GM23338 (cell line): ENCODE measurements at regions not wholly inside any gene's neighbourhood (a gene's known extent, or its start where the extent isn't known, plus 50 kb on each side); places are given as distances from the start of the nearest gene placed in this dataset.

Experiments
- ATAC-seq: fragments of 200-7000 bp; cut with Tn5 transposase; 3 replicates; pipeline ENCODE4 v1.9.1; 2020
- DNase-seq: peaks from one replicate; pipeline ENCODE4 v3.0.0-alpha.2; 2015; ENCODE audit warnings: low spot score
- H2AFZ ChIP-seq: fragments of 200-600 bp; sonication (generic); 2 replicates; pipeline ENCODE4 v1.8.0; 2016; ENCODE audit warnings: antibody characterized with exemption, mild to moderate bottlenecking, moderate library complexity
- H3F3A ChIP-seq: fragments of 200-600 bp; sonication (generic); replicated peaks from 2 replicates; pipeline ENCODE4 v1.8.0; 2017; ENCODE audit warnings: antibody characterized with exemption, mixed run types, low read depth
- H3K27ac ChIP-seq: fragments of 200-600 bp; sonication (generic); 2 replicates; pipeline ENCODE4 v1.6.1; 2016; ENCODE audit warnings: low read depth
- H3K27me3 ChIP-seq: fragments of 200-600 bp; sonication (generic); 2 replicates; pipeline ENCODE4 v1.8.0; 2016; ENCODE audit warnings: mild to moderate bottlenecking, mixed run types, moderate library complexity; ENCODE audit not compliant: insufficient read depth
- H3K36me3 ChIP-seq: fragments of 200-600 bp; sonication (generic); 2 replicates; pipeline ENCODE4 v1.8.0; 2016; ENCODE audit warnings: mild to moderate bottlenecking; ENCODE audit not compliant: insufficient read depth
- H3K4me1 ChIP-seq: fragments of 200-600 bp; sonication (generic); 2 replicates; pipeline ENCODE4 v1.8.0; 2016; ENCODE audit warnings: mild to moderate bottlenecking, moderate library complexity; ENCODE audit not compliant: insufficient read depth
- H3K4me2 ChIP-seq: fragments of 200-600 bp; sonication (generic); 2 replicates; pipeline ENCODE4 v1.7.1; 2017; ENCODE audit warnings: mixed run types
- H3K4me3 ChIP-seq: fragments of 200-600 bp; sonication (generic); 2 replicates; pipeline ENCODE4 v1.6.1; 2016; ENCODE audit warnings: mixed run types
- H3K79me2 ChIP-seq: fragments of 200-600 bp; sonication (generic); replicated peaks from 2 replicates; pipeline ENCODE4 v1.8.0; 2017; ENCODE audit warnings: mild to moderate bottlenecking; ENCODE audit not compliant: insufficient read depth
- H3K9me2 ChIP-seq: fragments of 200-600 bp; sonication (generic); 2 replicates; pipeline ENCODE4 v1.8.0; 2017; ENCODE audit not compliant: insufficient read depth
- H4K20me1 ChIP-seq: fragments of 200-600 bp; sonication (generic); replicated peaks from 2 replicates; pipeline ENCODE4 v1.8.0; 2017; ENCODE audit warnings: mild to moderate bottlenecking; ENCODE audit not compliant: insufficient read depth
- H3K27ac Mint-ChIP-seq: 2 replicates; pipeline ENCODE4 v1.8.0; 2020; ENCODE audit warnings: inconsistent platforms, mild to moderate bottlenecking, moderate library complexity, mixed read lengths
- H3K27me3 Mint-ChIP-seq: 3 replicates; pipeline ENCODE4 v1.8.0; 2022; ENCODE audit warnings: low read depth, mild to moderate bottlenecking, moderate library complexity, mixed read lengths, inconsistent platforms; ENCODE audit not compliant: insufficient read depth, poor library complexity
- H3K36me3 Mint-ChIP-seq: 3 replicates; pipeline ENCODE4 v1.8.0; 2021; ENCODE audit warnings: low read depth, mild to moderate bottlenecking, inconsistent platforms, moderate library complexity, mixed read lengths
- H3K4me1 Mint-ChIP-seq: 3 replicates; pipeline ENCODE4 v1.8.0; 2020; ENCODE audit warnings: mild to moderate bottlenecking, inconsistent platforms, mixed read lengths
- H3K4me3 Mint-ChIP-seq: 3 replicates; pipeline ENCODE4 v1.8.0; 2021; ENCODE audit warnings: moderate library complexity, mild to moderate bottlenecking, inconsistent platforms, mixed read lengths
- H3K9me3 Mint-ChIP-seq: 3 replicates; pipeline ENCODE4 v1.8.0; 2020; ENCODE audit warnings: moderate library complexity, mild to moderate bottlenecking, inconsistent platforms, mixed read lengths
- CREB1 ChIP-seq: fragments of 250-450 bp; sonication (Bioruptor Pico); IDR thresholded peaks from 2 replicates; pipeline ENCODE4 v1.5.0; 2020; ENCODE audit warnings: low read depth, mild to moderate bottlenecking, moderate library complexity
- CTCF ChIP-seq, 2 experiments: fragments of 200-600 bp in 1 of 2; sonication (generic) in 1 of 2; conservative IDR thresholded peaks; 2 replicates each; pipeline versions ENCODE4 v1.5.1 to v1.6.1; 2016 to 2017; ENCODE audit warnings: antibody characterized with exemption in 2 of 2, low read depth in 2 of 2, mild to moderate bottlenecking in 2 of 2, moderate library complexity in 1 of 2
- ETS1 ChIP-seq: IDR thresholded peaks from 2 replicates; pipeline ENCODE4 v1.6.1; 2016; ENCODE audit warnings: antibody characterized with exemption
- EZH2 ChIP-seq: fragments of 200-600 bp; sonication (generic); IDR thresholded peaks from one replicate; pipeline ENCODE4 v1.8.0; 2017; ENCODE audit warnings: antibody characterized with exemption, mild to moderate bottlenecking, low read depth; ENCODE audit not compliant: unreplicated experiment
- POLR2AphosphoS5 ChIP-seq: IDR thresholded peaks from 2 replicates; pipeline ENCODE4 v1.6.1; 2016; ENCODE audit warnings: antibody characterized with exemption, low read depth
- ZNF114 ChIP-seq: fragments of 250-450 bp; sonication (Bioruptor Pico); IDR thresholded peaks from 2 replicates; pipeline ENCODE4 v1.5.0; 2020; ENCODE audit warnings: mild to moderate bottlenecking, moderate library complexity
- ZNF331 ChIP-seq: fragments of 250-450 bp; sonication (Bioruptor Pico); IDR thresholded peaks from 2 replicates; pipeline ENCODE4 v1.5.0; 2020; ENCODE audit warnings: low read depth, mild to moderate bottlenecking, moderate library complexity
- ZNF462 ChIP-seq: fragments of 250-450 bp; sonication (Bioruptor Pico); IDR thresholded peaks from 2 replicates; pipeline ENCODE4 v1.5.0; 2020; ENCODE audit warnings: mild to moderate bottlenecking, moderate library complexity
- TF ChIP-seq, protein P1 (sequence below): IDR thresholded peaks from one replicate; pipeline ENCODE4 v1.6.1; 2018; ENCODE audit warnings: antibody characterized with exemption; ENCODE audit not compliant: unreplicated experiment

GRCh38 chr6:82484737-82485626, 121.4 kb downstream of the TPBG start:
- ATAC-seq (no peak), DNase-seq (no peak)
- no peaks in the 10 kb centered on the region for H3K4me1 ChIP-seq
- no peaks in the 10 kb centered on the region for H3K79me2 ChIP-seq
- H3K27me3 ChIP-seq: no peaks in the 10 kb centered on the region
- Mint-ChIP-seq H3K27me3 (no peaks in the 10 kb centered on the region), H3K9me3 (peaks cover 62% of the 10 kb centered on the region), H3K4me1 (peaks cover 5% of the 10 kb centered on the region; the same call in 2 of the 3 replicates), H3K4me3 (no peak overlapping the region), H3K27ac (no peak overlapping the region), H3K36me3 (peaks cover 52% of the 10 kb centered on the region)
- no peak for TF ChIP-seq CTCF (conservative IDR thresholded peaks at IDR 0.05; ENCODE audit: low read depth in 2 of 2)
- TF ChIP-seq ZNF462 (CRISPR knock-in tag): no peak
- no peak for TF ChIP-seq ZNF114
- TF ChIP-seq CREB1 (CRISPR knock-in tag): no peak
- TF ChIP-seq ZNF331 (CRISPR knock-in tag): no peak
- no peak for TF ChIP-seq POLR2AphosphoS5
- TF ChIP-seq ETS1: no peak
- TF ChIP-seq, protein P1, sequence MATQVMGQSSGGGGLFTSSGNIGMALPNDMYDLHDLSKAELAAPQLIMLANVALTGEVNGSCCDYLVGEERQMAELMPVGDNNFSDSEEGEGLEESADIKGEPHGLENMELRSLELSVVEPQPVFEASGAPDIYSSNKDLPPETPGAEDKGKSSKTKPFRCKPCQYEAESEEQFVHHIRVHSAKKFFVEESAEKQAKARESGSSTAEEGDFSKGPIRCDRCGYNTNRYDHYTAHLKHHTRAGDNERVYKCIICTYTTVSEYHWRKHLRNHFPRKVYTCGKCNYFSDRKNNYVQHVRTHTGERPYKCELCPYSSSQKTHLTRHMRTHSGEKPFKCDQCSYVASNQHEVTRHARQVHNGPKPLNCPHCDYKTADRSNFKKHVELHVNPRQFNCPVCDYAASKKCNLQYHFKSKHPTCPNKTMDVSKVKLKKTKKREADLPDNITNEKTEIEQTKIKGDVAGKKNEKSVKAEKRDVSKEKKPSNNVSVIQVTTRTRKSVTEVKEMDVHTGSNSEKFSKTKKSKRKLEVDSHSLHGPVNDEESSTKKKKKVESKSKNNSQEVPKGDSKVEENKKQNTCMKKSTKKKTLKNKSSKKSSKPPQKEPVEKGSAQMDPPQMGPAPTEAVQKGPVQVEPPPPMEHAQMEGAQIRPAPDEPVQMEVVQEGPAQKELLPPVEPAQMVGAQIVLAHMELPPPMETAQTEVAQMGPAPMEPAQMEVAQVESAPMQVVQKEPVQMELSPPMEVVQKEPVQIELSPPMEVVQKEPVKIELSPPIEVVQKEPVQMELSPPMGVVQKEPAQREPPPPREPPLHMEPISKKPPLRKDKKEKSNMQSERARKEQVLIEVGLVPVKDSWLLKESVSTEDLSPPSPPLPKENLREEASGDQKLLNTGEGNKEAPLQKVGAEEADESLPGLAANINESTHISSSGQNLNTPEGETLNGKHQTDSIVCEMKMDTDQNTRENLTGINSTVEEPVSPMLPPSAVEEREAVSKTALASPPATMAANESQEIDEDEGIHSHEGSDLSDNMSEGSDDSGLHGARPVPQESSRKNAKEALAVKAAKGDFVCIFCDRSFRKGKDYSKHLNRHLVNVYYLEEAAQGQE: no peak
- no peak for TF ChIP-seq EZH2
- no peaks in the 10 kb centered on the region for H4K20me1 ChIP-seq
- no peaks in the 10 kb centered on the region for H3K9me2 ChIP-seq
- H3K27ac ChIP-seq: no peak overlapping the region
- H3K4me2 ChIP-seq: no peak overlapping the region
- no peak overlapping the region for H3K4me3 ChIP-seq
- peaks cover 29% of the 10 kb centered on the region for H3K36me3 ChIP-seq
- no peaks in the 10 kb centered on the region for H3F3A ChIP-seq
- H2AFZ ChIP-seq: no peak overlapping the region
